Body of pancreas (tissue), 4 donors: ENCODE measurements at regions not wholly inside any gene's neighbourhood (a gene's known extent, or its start where the extent isn't known, plus 50 kb on each side); places are given as distances from the start of the nearest gene placed in this dataset.

Source experiments
- ATAC-seq: fragments of 150-250 bp; one replicate; pipeline ENCODE4 v1.9.1; 2016
- DNase-seq, 4 donors: peaks; one replicate each; pipeline ENCODE4 v3.0.0-alpha.2; 2019
- H3K27ac ChIP-seq, 4 donors: fragments of 200-600 bp; sonication (generic); 1 replicate in 3 of 4; 2 replicates in 1 of 4; pipeline versions ENCODE4 v1.5.1 to v1.6.1; 2016 to 2019; ENCODE audit warnings: mild to moderate bottlenecking in 1 of 4, mixed read lengths in 1 of 4, moderate library complexity in 1 of 4
- H3K27me3 ChIP-seq, 2 donors: fragments of 200-600 bp; sonication (generic); one replicate each; pipeline ENCODE4 v1.6.0; 2016; ENCODE audit warnings: mild to moderate bottlenecking in 1 of 2
- H3K36me3 ChIP-seq, 2 donors: fragments of 200-600 bp; sonication (generic); replicated peaks in 1 of 2; 2 replicates each; pipeline ENCODE4 v1.5.1; 2016; ENCODE audit warnings: low read depth in 2 of 2; ENCODE audit not compliant: insufficient read depth in 1 of 2
- H3K4me1 ChIP-seq: fragments of 200-600 bp; sonication (generic); one replicate; pipeline ENCODE4 v1.6.0; 2016
- H3K4me3 ChIP-seq, 2 donors: fragments of 200-600 bp; sonication (generic); 1 replicate in 1 of 2; 2 replicates in 1 of 2; pipeline ENCODE4 v1.5.1; 2016 to 2019
- H3K9me3 ChIP-seq, 3 donors: fragments of 200-600 bp; sonication (generic); 1 replicate in 2 of 3; 2 replicates in 1 of 3; pipeline ENCODE4 v1.5.1; 2016
- CTCF ChIP-seq, 7 experiments: fragments of 450-650 bp in 4 of 7; fragments of 200-600 bp in 3 of 7; sonication (generic) in 3 of 7; IDR thresholded peaks; one replicate each; pipeline ENCODE4 v1.5.1; 2016 to 2019; ENCODE audit warnings: antibody characterized with exemption in 7 of 7
- POLR2A ChIP-seq, 3 donors: fragments of 450-650 bp; IDR thresholded peaks; one replicate each; pipeline ENCODE4 v1.6.1; 2016; ENCODE audit warnings: antibody characterized with exemption in 3 of 3, mild to moderate bottlenecking in 2 of 3
- intact Hi-C: fragments of 100-400 bp; cut with DNase I; formaldehyde crosslinking; loops from one replicate; pipeline ENCODE4 v1.15.1; 2023

- DNase-seq (no peak), ATAC-seq (no peak)
- TF ChIP-seq CTCF (IDR thresholded peaks at IDR 0.05) (no peak), POLR2A (IDR thresholded peaks at IDR 0.05) (no peak)
- Histone ChIP-seq H3K4me1 (no peaks in the 10 kb centered on the region), H3K27me3 (no peaks in the 10 kb centered on the region), H3K36me3 (no peaks in the 10 kb centered on the region), H3K4me3 (no peak overlapping the region), H3K27ac (no peak overlapping the region), H3K9me3 (no peaks in the 10 kb centered on the region)
- intact Hi-C loops, result no loop called here
Observed at GRCh38 chr17:51572115-51572514, 311.8 kb downstream of the UTP18 start.
